Hepatocyte (in vitro differentiated cells): ENCODE measurements at regions not wholly inside any gene's neighbourhood (a gene's known extent, or its start where the extent isn't known, plus 50 kb on each side); places are given as distances from the start of the nearest gene placed in this dataset.

Experiments
- EZH2 ChIP-seq: fragments of 200-600 bp; sonication (generic); IDR thresholded peaks from 2 replicates; pipeline ENCODE4 v1.6.1; 2016; ENCODE audit warnings: antibody characterized with exemption, mild to moderate bottlenecking, borderline replicate concordance
- EZH2phosphoT487 ChIP-seq: fragments of 200-600 bp; sonication (generic); IDR thresholded peaks from one replicate; pipeline ENCODE4 v1.6.1; 2018; ENCODE audit warnings: antibody characterized with exemption, mild to moderate bottlenecking, low read depth, moderate library complexity; ENCODE audit not compliant: unreplicated experiment, severe bottlenecking
- TF ChIP-seq, protein P1 (sequence below): fragments of 200-600 bp; sonication (generic); IDR thresholded peaks from 2 replicates; pipeline ENCODE4 v1.5.1; 2016; ENCODE audit warnings: antibody characterized with exemption, mild to moderate bottlenecking; ENCODE audit not compliant: poor library complexity

DNA sequence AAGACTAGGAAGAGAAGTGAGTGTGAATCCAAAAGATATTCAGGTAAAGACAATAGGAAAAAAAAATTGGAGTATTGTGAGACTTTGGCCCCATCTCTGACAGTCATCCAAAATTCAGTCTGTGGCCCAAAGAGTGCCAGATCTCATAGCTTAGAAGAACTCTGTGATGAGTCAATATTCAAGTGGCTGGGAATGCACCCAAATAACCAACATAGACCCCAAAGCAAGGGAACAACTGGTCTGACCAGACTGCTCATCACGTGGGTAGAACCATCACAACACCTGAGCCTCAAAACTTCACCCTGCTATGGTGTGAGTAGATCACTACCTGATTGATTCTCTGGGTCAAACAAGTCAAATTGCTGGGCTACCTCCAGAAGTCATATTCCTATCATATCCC lies 51.1 kb upstream of the TRDN start:
- TF ChIP-seq EZH2phosphoT487 (no peak), EZH2 (no peak)
- TF ChIP-seq, protein P1, sequence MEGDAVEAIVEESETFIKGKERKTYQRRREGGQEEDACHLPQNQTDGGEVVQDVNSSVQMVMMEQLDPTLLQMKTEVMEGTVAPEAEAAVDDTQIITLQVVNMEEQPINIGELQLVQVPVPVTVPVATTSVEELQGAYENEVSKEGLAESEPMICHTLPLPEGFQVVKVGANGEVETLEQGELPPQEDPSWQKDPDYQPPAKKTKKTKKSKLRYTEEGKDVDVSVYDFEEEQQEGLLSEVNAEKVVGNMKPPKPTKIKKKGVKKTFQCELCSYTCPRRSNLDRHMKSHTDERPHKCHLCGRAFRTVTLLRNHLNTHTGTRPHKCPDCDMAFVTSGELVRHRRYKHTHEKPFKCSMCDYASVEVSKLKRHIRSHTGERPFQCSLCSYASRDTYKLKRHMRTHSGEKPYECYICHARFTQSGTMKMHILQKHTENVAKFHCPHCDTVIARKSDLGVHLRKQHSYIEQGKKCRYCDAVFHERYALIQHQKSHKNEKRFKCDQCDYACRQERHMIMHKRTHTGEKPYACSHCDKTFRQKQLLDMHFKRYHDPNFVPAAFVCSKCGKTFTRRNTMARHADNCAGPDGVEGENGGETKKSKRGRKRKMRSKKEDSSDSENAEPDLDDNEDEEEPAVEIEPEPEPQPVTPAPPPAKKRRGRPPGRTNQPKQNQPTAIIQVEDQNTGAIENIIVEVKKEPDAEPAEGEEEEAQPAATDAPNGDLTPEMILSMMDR, result no peak
